Thoracic aorta (tissue), 2 donors: ENCODE measurements at regions not wholly inside any gene's neighbourhood (a gene's known extent, or its start where the extent isn't known, plus 50 kb on each side); places are given as distances from the start of the nearest gene placed in this dataset.

Experiments
- ATAC-seq: fragments of 150-250 bp; one replicate; pipeline ENCODE4 v1.8.0; 2017; ENCODE audit warnings: low read depth; ENCODE audit not compliant: insufficient number of reproducible peaks, low FRiP score
- DNase-seq: peaks from one replicate; pipeline ENCODE4 v3.0.0-alpha.2; 2020; ENCODE audit warnings: low spot score
- H3K27ac ChIP-seq, 2 donors: fragments of 200-600 bp; sonication (generic); 1 replicate in 1 of 2; 2 replicates in 1 of 2; pipeline ENCODE4 v1.5.1; 2016; ENCODE audit warnings: mild to moderate bottlenecking in 2 of 2, moderate library complexity in 2 of 2
- H3K27me3 ChIP-seq: fragments of 200-600 bp; sonication (generic); replicated peaks from 2 replicates; pipeline ENCODE4 v1.6.0; 2016; ENCODE audit warnings: mild to moderate bottlenecking; ENCODE audit not compliant: insufficient read depth
- H3K36me3 ChIP-seq: fragments of 200-600 bp; sonication (generic); one replicate; pipeline ENCODE4 v1.5.1; 2016
- H3K4me1 ChIP-seq, 2 donors: fragments of 200-600 bp; sonication (generic); 1 replicate in 1 of 2; 2 replicates in 1 of 2; pipeline versions ENCODE4 v1.5.1 to v1.6.0; 2016; ENCODE audit warnings: low read depth in 2 of 2, mild to moderate bottlenecking in 1 of 2; ENCODE audit not compliant: control insufficient read depth in 1 of 2
- H3K4me3 ChIP-seq: fragments of 200-600 bp; sonication (generic); 2 replicates; pipeline ENCODE4 v1.5.1; 2016; ENCODE audit warnings: mild to moderate bottlenecking
- H3K9me3 ChIP-seq: fragments of 200-600 bp; sonication (generic); 2 replicates; pipeline ENCODE4 v1.5.1; 2016
- CTCF ChIP-seq: fragments of 200-600 bp; sonication (generic); IDR thresholded peaks from one replicate; pipeline ENCODE4 v1.5.1; 2019; ENCODE audit warnings: antibody characterized with exemption

GRCh38 chr2:239535413-239536144 is 134.8 kb upstream of the HDAC4 start:
- TF ChIP-seq CTCF: no peak
- ATAC-seq (no peak), DNase-seq (no peak)
- H3K27me3 ChIP-seq: no peaks in the 10 kb centered on the region
- H3K27ac ChIP-seq: no peak overlapping the region
- no peaks in the 10 kb centered on the region for H3K36me3 ChIP-seq
- no peak overlapping the region for H3K4me3 ChIP-seq
- no peaks in the 10 kb centered on the region for H3K4me1 ChIP-seq
- no peaks in the 10 kb centered on the region for H3K9me3 ChIP-seq

- Histone ChIP-seq H3K36me3 (no peaks in the 10 kb centered on the region), H3K4me3 (no peak overlapping the region), H3K4me1 (no peaks in the 10 kb centered on the region), H3K27me3 (no peaks in the 10 kb centered on the region), H3K9me3 (no peaks in the 10 kb centered on the region), H3K27ac (no peak overlapping the region)
- DNase-seq: no peak
- ATAC-seq: no peak
- TF ChIP-seq CTCF: no peak
These were observed 134.0 kb upstream of the HDAC4 start for GRCh38 chr2:239534581-239535412.

GRCh38 chr2:239533569-239534316 is 132.9 kb upstream of the HDAC4 start:
- TF ChIP-seq CTCF: no peak
- ATAC-seq: no peak
- Histone ChIP-seq H3K9me3 (no peaks in the 10 kb centered on the region), H3K27ac (no peak overlapping the region), H3K27me3 (no peaks in the 10 kb centered on the region), H3K4me1 (no peaks in the 10 kb centered on the region), H3K36me3 (no peaks in the 10 kb centered on the region), H3K4me3 (no peak overlapping the region)
- no peak for DNase-seq

- H3K4me1 ChIP-seq: no peaks in the 10 kb centered on the region
- no peaks in the 10 kb centered on the region for H3K27me3 ChIP-seq
- no peaks in the 10 kb centered on the region for H3K36me3 ChIP-seq
- no peak for TF ChIP-seq CTCF
- H3K9me3 ChIP-seq: no peaks in the 10 kb centered on the region
- no peak overlapping the region for H3K4me3 ChIP-seq
- H3K27ac ChIP-seq: no peak overlapping the region
- ATAC-seq (no peak), DNase-seq (no peak)
These were observed 132.0 kb upstream of the HDAC4 start for GRCh38 chr2:239532859-239533258.

- no peaks in the 10 kb centered on the region for H3K4me1 ChIP-seq
- H3K4me3 ChIP-seq: no peak overlapping the region
- DNase-seq: no peak
- no peak for ATAC-seq
- H3K27ac ChIP-seq: no peak overlapping the region
- no peaks in the 10 kb centered on the region for H3K27me3 ChIP-seq
- no peaks in the 10 kb centered on the region for H3K9me3 ChIP-seq
- TF ChIP-seq CTCF: no peak
- no peaks in the 10 kb centered on the region for H3K36me3 ChIP-seq
These were observed 131.4 kb upstream of the HDAC4 start for GRCh38 chr2:239532250-239532649.
